Tibial nerve (tissue), 3 donors: ENCODE measurements at regions not wholly inside any gene's neighbourhood (a gene's known extent, or its start where the extent isn't known, plus 50 kb on each side); places are given as distances from the start of the nearest gene placed in this dataset.

Experiments used
- POLR2A ChIP-seq, 2 donors: fragments of 450-650 bp; IDR thresholded peaks; one replicate each; pipeline ENCODE4 v1.6.1; 2017; ENCODE audit warnings: antibody characterized with exemption in 2 of 2, mild to moderate bottlenecking in 2 of 2, moderate library complexity in 2 of 2
- TF ChIP-seq, protein P1 (sequence below), 5 experiments: fragments of 200-600 bp in 3 of 5; fragments of 450-650 bp in 2 of 5; sonication (generic) in 3 of 5; IDR thresholded peaks; one replicate each; pipeline ENCODE4 v1.5.1; 2016 to 2019; ENCODE audit warnings: antibody characterized with exemption in 5 of 5, mild to moderate bottlenecking in 3 of 5, moderate library complexity in 2 of 5

- TF ChIP-seq POLR2A (IDR thresholded peaks at IDR 0.05), result no peak
- TF ChIP-seq, protein P1, sequence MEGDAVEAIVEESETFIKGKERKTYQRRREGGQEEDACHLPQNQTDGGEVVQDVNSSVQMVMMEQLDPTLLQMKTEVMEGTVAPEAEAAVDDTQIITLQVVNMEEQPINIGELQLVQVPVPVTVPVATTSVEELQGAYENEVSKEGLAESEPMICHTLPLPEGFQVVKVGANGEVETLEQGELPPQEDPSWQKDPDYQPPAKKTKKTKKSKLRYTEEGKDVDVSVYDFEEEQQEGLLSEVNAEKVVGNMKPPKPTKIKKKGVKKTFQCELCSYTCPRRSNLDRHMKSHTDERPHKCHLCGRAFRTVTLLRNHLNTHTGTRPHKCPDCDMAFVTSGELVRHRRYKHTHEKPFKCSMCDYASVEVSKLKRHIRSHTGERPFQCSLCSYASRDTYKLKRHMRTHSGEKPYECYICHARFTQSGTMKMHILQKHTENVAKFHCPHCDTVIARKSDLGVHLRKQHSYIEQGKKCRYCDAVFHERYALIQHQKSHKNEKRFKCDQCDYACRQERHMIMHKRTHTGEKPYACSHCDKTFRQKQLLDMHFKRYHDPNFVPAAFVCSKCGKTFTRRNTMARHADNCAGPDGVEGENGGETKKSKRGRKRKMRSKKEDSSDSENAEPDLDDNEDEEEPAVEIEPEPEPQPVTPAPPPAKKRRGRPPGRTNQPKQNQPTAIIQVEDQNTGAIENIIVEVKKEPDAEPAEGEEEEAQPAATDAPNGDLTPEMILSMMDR (IDR thresholded peaks at IDR 0.05), result no peak
Measured at GRCh38 chr13:108095036-108095435, 120.3 kb downstream of the LIG4 start.
